Prostate gland (tissue), 2 donors: ENCODE measurements at regions not wholly inside any gene's neighbourhood (a gene's known extent, or its start where the extent isn't known, plus 50 kb on each side); places are given as distances from the start of the nearest gene placed in this dataset.

Experiments used
- DNase-seq: peaks from one replicate; pipeline ENCODE4 v3.0.0-alpha.2; 2019; ENCODE audit warnings: low spot score
- H3K27ac ChIP-seq, 2 donors: fragments of 200-600 bp; sonication (generic); 2 replicates each; pipeline ENCODE4 v1.5.1; 2017 to 2019
- H3K27me3 ChIP-seq: fragments of 200-600 bp; sonication (generic); replicated peaks from 2 replicates; pipeline ENCODE4 v1.5.1; 2019; ENCODE audit not compliant: insufficient read depth
- H3K36me3 ChIP-seq, 2 donors: fragments of 200-600 bp; sonication (generic); 1 replicate in 1 of 2; 2 replicates in 1 of 2; pipeline versions ENCODE4 v1.5.1 to v1.8.1; 2017 to 2019
- H3K4me1 ChIP-seq: fragments of 200-600 bp; sonication (generic); replicated peaks from 2 replicates; pipeline ENCODE4 v1.5.1; 2019
- H3K4me3 ChIP-seq, 2 donors: fragments of 200-600 bp; sonication (generic); 2 replicates each; pipeline ENCODE4 v1.5.1; 2017 to 2019
- H3K9me3 ChIP-seq: fragments of 200-600 bp; sonication (generic); 2 replicates; pipeline ENCODE4 v1.5.1; 2017
- CTCF ChIP-seq, 4 experiments: fragments of 200-600 bp in 2 of 4; fragments of 450-650 bp in 2 of 4; sonication (generic) in 2 of 4; IDR thresholded peaks; 1 replicate in 3 of 4; 2 replicates in 1 of 4; pipeline ENCODE4 v1.5.1; 2016 to 2019; ENCODE audit warnings: antibody characterized with exemption in 4 of 4, mild to moderate bottlenecking in 2 of 4, moderate library complexity in 2 of 4
- POLR2A ChIP-seq: fragments of 450-650 bp; IDR thresholded peaks from one replicate; pipeline ENCODE4 v1.6.1; 2016; ENCODE audit warnings: antibody characterized with exemption, mild to moderate bottlenecking
- POLR2AphosphoS5 ChIP-seq: sonication (generic); formaldehyde crosslinking; IDR thresholded peaks from one replicate; pipeline ENCODE4 v1.6.1; 2017; ENCODE audit warnings: antibody characterized with exemption
- WGBS: methylation state at CpG from one replicate; pipeline ENCODE4 v1.1.5; 2018; 5-methylcytosine and 5-hydroxymethylcytosine counted together
- intact Hi-C: fragments of 100-400 bp; cut with DNase I; formaldehyde crosslinking; loops from one replicate; pipeline ENCODE4 v1.14.2; 2022

GRCh38 chr10:3471927-3472286 is 299.3 kb upstream of the PITRM1 start:
- Histone ChIP-seq H3K9me3 (no peaks in the 10 kb centered on the region), H3K27me3 (no peaks in the 10 kb centered on the region), H3K27ac (peak overlapping the region; percentile 84 to 88), H3K36me3 (no peaks in the 10 kb centered on the region), H3K4me3 (no peak overlapping the region), H3K4me1 (peaks cover 22% of the 10 kb centered on the region)
- intact Hi-C loops, result no loop called here
- DNase-seq, result no peak
- TF ChIP-seq POLR2AphosphoS5, result no peak
- no peak for TF ChIP-seq CTCF (IDR thresholded peaks at IDR 0.05)
- no peak for TF ChIP-seq POLR2A
- 73% methylated on average over 8 of the region's 8 CpGs for WGBS

GRCh38 chr10:3471472-3471871 is 298.9 kb upstream of the PITRM1 start:
- intact Hi-C loops, result no loop called here
- no peak overlapping the region for H3K4me3 ChIP-seq
- H3K27me3 ChIP-seq, result no peaks in the 10 kb centered on the region
- H3K9me3 ChIP-seq, result no peaks in the 10 kb centered on the region
- no peak for DNase-seq
- H3K36me3 ChIP-seq, result no peaks in the 10 kb centered on the region
- WGBS, result 65% methylated on average over 10 of the region's 10 CpGs
- TF ChIP-seq POLR2AphosphoS5 (no peak), CTCF (IDR thresholded peaks at IDR 0.05) (no peak), POLR2A (no peak)
- H3K4me1 ChIP-seq, result peaks cover 22% of the 10 kb centered on the region
- peak overlapping the region; percentile 84 to 88 for H3K27ac ChIP-seq

GRCh38 chr10:3470191-3470590 is 297.6 kb upstream of the PITRM1 start:
- no peaks in the 10 kb centered on the region for H3K9me3 ChIP-seq
- H3K36me3 ChIP-seq, result no peaks in the 10 kb centered on the region
- peak overlapping the region in 1 of 2 donors; percentile 12 for H3K27ac ChIP-seq
- no peak for TF ChIP-seq CTCF (IDR thresholded peaks at IDR 0.05)
- intact Hi-C loops, result no loop called here
- no peak overlapping the region for H3K4me3 ChIP-seq
- no peak for DNase-seq
- H3K4me1 ChIP-seq, result peaks cover 22% of the 10 kb centered on the region
- 88% methylated on average over 11 of the region's 11 CpGs for WGBS
- H3K27me3 ChIP-seq, result no peaks in the 10 kb centered on the region

- H3K4me3 ChIP-seq, result no peak overlapping the region
- no peaks in the 10 kb centered on the region for H3K36me3 ChIP-seq
- no peaks in the 10 kb centered on the region for H3K9me3 ChIP-seq
- no peaks in the 10 kb centered on the region for H3K27me3 ChIP-seq
- intact Hi-C loops, result loop anchor here (5.0 kb wide), 2 partner anchors 313 to 1193 kb away; no protein-coding TSS in a partner anchor
- no peak for TF ChIP-seq POLR2AphosphoS5
- TF ChIP-seq CTCF (IDR thresholded peaks at IDR 0.05), result no peak
- TF ChIP-seq POLR2A, result no peak
- WGBS, result 25% methylated on average over 2 of the region's 2 CpGs
- peaks cover 22% of the 10 kb centered on the region for H3K4me1 ChIP-seq
- no peak for DNase-seq
- H3K27ac ChIP-seq, result peak overlapping the region; percentile 75 to 80
These were observed 297.0 kb upstream of the PITRM1 start for GRCh38 chr10:3469639-3470020.

- WGBS, result 7% methylated on average over 12 of the region's 12 CpGs
- Histone ChIP-seq H3K27me3 (no peaks in the 10 kb centered on the region), H3K9me3 (no peaks in the 10 kb centered on the region), H3K36me3 (no peaks in the 10 kb centered on the region), H3K4me1 (peaks cover 22% of the 10 kb centered on the region), H3K4me3 (no peak overlapping the region), H3K27ac (peak overlapping the region; percentile 75 to 80)
- peak; percentile 63 for DNase-seq
- TF ChIP-seq CTCF (IDR thresholded peaks at IDR 0.05), result no peak
- no peak for TF ChIP-seq POLR2A
- TF ChIP-seq POLR2AphosphoS5, result peak; percentile 89
- intact Hi-C loops, result loop anchor here (5.0 kb wide), 2 partner anchors 313 to 1193 kb away; no protein-coding TSS in a partner anchor
These were observed 296.5 kb upstream of the PITRM1 start for GRCh38 chr10:3468919-3469638.
